ENCODE measurements at regions not wholly inside any gene's neighbourhood (a gene's known extent, or its start where the extent isn't known, plus 50 kb on each side); places are given as distances from the start of the nearest gene placed in this dataset.
"Not testable (repeated sequence)": the region's sequence is repeated elsewhere in the genome, so short reads cannot be mapped to it uniquely, and the experiment has no call there.

DNA sequence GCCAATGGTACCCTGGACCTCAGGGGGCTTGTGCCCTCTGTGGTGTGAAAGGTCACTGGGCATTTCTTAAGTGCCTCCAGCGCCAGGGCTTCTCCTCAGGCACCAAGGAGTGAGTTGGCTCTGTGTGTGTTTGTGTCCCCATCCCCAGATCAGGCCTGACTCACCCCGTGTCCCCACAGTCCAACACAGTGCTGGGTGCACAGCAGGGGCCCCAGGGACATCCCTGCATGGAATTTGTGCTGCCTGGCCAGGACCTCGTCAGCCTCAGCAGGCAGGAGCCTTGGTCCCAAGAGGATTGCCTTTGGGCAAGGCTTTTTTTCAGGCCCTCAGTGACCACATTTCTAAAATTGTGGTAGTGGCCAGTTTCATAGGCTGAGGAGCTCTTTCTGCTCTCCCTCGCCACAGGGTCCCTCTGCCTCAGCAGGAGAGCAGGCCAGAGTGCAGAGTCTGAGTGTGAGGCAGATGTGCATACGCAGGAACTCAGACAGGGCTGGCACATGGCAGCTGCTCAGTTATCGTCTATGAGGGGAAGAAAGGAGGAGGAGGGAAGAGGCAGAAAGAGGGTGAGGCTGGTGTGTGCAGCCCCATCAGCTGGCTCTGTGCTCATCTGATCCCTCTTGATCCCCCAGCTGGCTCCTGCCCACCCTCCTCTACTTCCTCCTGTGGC, 215.6 kb downstream of the RPLP1 start:
- no peak for DNase-seq (ENCODE audit: extremely low read depth, low read depth, low spot score)

DNA sequence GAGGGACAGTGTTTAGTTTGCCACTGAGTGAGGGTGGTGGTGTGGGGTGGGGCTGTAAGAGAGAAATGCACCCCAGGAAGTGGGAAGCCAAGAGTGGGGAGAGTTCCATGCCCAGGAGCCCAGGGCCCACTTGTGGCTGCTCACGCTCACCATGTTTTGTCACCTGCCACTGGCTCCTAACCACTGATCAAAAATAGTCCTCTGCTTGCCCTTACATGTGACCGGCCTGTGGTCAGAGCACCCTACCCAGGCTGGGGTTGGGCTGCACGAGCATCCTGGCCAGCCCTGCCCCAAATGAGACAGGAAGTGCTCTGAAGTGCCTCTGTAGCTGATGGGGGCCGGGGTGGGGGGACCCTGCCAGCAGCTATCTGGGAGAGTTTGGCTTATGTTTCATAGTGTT, 216.3 kb downstream of the RPLP1 start:
- no peak for DNase-seq (ENCODE audit: extremely low read depth, low read depth, low spot score)

DNA sequence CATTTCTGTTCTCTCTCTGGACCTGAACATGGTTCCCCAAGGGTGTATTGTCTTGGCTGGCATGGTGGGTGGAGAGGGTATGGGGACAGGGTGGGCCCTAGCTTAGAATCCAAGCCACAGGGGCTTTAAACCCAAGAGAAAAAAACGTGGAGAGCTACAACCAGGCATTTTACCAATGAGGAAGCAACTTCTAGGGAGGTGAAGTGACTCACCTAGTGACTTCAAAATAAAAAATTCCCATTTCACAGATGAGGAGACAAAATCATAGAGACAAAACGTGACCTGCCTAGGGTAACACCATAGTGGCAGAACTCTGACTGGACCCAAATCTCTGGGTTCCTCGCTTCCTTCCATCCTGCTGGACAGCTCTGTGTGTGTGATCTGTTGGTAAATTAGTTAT, 216.8 kb downstream of the RPLP1 start:
- no peak for DNase-seq (ENCODE audit: extremely low read depth, low read depth, low spot score)

DNA sequence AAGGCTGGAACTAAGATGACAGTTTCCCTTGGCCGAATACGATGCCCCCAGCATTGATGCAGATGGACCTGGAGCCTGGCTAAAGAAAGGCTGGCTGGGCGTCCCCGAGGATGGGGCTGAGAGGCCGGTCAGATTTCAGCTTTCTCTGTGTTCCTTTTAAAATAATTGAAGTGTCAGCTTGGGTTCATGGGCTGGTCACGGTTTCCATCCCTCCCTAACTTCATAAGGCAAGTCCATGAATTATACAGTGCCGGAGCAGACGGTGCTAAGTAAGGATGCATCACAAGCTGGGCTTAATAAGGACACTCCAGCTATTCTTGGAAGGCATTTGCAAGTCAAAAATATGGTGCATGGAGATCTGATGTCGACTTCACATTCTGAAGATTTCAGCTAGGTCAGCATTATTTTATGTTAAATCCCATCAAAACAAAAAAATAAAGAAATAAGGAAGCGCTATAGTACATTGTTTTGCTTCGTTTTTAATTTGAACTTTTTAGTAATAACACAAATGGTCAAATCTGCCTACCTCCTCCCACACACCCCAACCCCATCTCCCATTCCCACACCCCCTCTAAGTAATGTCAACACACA, 220.8 kb downstream of the RPLP1 start:
- DNase-seq (ENCODE audit: extremely low read depth, low read depth, low spot score), result no peak

DNA sequence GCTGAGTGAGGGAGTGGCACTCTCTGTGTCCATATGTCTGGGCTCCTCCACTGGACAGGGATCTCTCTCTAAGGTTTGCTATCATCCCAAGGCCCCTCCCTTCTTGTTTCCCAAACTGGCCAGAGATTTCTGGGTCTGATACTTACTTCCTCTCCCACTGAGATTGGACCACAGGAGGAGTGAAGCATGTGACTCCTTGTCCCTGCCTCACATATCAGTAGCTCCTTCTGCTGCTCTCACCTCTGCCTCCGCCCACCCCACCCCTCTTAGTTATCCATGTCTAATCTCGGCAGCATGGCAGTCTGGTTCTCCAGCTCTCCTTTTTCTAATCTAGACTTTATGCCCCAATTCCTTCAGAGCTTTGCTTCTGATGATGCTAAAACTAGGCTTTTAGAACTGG, 223.1 kb downstream of the RPLP1 start:
- DNase-seq (ENCODE audit: extremely low read depth, low read depth, low spot score), result no peak

DNA sequence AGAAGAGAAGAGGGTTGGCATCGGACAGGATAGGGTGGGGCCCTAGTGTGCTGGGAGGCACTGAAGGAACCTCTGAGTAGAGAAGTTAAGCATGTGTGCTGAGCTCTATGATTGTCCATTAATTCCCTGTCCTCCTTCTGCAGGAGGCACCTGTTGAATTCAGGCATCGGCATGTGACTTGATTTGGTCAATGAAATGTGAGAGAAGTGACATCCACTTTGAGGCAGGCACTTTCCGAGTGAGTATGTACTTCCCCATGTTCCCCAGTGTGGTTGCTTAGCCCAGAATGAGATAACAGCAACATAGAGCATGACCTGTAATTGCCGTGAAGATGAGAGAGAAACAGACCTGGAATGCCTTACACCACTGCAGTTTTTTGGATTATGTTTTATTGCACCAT, 224.8 kb downstream of the RPLP1 start:
- no peak for DNase-seq (ENCODE audit: extremely low read depth, low read depth, low spot score)

DNA sequence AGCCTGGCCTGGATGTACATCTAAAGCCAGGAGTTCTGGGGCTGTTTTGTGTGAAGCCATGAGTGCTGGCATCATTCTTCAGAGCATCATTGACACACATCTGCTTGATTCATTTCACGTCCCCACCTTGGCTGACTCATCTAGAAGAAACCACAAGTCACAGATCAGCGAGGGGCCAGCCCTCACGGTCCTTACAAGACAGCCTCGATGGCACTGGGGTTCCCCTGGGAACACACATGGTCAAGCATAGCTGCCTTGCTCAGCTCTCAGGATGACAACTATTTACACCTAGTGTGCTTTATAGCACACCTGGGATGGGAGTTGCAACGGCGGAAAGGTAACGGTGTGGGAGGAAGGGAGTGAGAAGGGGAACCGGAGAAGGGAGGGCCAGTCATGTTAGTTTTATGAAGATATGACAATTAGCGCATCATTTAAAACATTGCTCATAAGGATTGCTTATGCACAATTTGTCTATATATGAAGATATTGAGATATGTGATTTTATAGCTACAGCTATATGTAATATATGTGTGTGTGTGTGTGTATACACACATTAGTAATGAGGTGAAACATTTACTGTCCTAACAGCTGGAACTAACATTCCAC, 227.1 kb downstream of the RPLP1 start:
- no peak for DNase-seq (ENCODE audit: extremely low read depth, low read depth, low spot score)

DNA sequence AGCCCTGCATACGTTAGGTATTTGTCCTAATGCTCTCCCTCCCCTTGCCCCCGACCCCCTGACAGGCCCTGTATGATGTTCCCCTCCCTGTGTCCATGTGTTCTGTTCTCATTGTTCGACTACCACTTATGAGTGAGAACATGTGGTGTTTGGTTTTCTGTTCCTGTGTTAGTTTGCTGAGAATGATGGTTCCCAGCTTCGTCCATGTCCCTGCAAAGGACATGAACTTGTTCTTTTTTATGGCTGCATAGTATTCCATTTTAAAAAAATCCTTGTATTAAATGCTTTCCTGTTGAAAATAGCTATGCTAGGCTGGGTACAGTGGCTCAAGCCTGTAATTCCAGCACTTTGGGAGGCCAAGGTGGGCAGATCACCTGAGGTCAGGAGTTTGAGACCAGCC, 232.2 kb downstream of the RPLP1 start:
- DNase-seq (ENCODE audit: extremely low read depth, low read depth, low spot score), result not testable (repeated sequence)

DNA sequence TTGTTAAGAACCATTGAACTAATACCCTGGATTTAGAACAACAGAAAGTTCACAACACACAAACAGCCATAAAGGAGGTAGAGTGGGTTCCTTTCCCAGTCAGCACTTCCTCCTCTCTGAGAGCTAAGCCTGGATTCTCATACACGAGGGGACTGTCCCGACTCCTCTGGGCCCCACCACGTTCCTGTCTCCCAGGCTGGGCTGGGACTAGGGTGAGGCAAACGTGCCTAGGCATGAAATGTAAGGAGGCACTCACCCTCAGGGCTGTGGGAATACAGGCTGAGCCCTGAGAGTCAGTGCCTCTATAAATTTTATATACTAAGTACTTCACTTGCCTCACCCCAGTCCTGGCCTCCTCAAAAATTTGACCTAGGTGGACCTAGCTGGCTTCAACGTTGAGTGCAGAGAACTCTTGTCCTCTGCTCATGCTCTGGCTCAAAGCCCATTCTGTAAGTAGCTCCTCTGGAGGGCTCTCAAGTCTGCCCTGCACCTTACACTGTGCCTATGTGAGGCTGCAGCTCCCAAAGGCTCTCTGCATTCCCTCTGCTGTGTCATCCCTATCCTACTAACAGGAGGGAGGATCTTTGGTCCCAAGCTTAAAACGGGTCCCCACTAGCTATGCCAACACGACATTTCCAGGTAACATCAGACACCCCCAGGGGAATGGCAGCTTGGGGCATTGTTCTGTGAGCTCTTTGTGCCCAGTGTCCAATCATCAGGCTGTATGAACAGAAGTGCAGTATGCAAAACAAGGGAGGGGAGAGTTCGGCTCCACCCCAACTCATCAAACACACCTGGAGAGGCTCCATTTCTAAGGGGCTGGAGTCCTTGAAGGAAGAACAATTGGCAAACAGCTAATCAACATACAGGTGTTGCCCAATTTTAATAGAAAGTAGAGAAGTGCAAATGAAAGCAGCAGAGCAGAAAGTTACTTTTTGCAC, 233.2 kb downstream of the RPLP1 start:
- DNase-seq (ENCODE audit: extremely low read depth, low read depth, low spot score), result no peak

DNA sequence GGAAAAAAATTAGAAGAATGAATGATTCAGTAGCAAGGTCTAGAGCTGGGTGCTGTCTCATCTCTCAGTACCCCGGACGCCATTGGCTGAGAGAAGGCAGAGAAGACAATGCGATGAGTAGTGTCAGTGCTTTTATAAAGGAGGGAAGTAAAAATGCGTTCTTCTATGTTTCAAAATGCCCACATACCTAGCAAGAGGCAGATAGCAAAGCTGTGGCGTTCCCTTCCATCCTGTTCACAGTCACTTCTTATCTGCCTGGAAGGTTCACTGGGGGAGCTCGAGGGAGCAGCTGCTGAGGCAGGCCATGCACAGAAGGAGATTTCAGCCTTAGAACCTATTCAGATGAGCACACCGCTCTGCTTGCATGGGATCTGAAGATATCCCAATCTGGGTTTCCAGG, 234.0 kb downstream of the RPLP1 start:
- DNase-seq (ENCODE audit: extremely low read depth, low read depth, low spot score), result no peak

DNA sequence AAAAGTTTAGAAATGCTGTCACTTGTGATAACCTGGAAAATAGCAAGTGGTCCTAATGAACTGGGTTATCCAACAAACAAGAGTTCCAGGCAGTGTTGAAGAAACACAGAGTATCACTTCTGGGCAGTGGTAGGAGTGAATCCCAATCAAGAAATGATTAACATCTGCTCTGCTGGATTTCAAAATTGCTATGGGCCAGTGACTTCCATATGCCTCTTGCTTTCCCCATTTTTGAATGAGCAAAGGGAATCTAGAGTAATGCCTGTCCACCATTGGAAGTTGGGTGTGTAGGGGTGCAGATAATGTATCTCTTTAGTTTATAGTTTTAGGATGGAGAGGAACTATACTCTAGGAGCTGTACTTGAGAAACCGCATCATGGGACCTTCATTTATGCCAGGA, 236.5 kb downstream of the RPLP1 start:
- no peak for DNase-seq (ENCODE audit: extremely low read depth, low read depth, low spot score)

DNA sequence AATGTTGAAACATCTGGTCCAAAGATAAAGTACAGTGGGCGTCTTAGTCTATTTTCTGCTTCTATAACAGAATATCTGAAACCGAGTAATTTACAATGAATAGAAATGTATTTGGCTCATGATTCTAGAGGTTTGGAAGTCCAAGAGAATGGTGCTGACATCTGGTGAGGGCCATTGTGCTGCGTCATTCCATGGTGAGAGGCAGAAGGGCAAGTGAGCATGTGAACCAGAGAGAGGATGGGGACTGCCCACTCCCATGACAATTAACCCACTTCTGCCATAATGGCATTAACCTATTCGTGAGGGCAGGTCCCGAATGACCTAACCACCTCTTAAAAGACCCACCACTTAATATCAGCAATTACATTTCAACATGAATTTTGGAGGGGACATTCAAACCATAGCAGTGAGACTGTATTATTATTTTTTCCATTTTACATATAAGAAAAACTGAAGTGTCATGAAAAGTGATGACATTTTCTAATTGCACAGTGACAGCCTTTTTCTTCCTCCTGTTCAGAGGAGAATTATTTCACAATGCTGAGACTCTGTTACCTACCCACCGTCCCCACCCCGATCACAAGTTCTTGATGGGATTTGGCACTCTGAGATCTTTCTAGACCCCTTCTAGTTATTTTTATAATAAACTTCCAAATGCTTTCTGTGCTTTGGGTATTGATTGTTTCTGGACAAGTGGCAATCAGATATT, 238.8 kb downstream of the RPLP1 start:
- no peak for DNase-seq (ENCODE audit: extremely low read depth, low read depth, low spot score)

DNA sequence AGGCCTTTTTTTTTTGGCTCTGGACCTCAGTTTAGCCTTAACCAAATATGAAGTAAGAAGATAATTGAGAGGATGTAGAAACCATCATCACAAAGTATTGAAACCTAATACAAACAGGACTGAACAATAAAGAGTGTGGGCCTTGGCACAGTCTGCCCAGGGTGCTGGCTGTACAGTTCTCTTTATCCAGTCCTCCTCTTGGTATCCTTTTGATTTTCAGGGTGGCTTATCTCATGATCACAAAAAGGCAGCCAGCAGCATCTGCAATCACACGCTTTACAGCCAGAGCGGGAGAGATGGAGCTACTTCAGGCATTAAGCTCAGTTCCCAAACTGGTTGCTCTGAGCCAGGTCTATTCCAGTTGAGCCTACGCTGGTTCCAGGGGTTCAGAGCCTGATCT, 239.7 kb downstream of the RPLP1 start:
- no peak for DNase-seq (ENCODE audit: extremely low read depth, low read depth, low spot score)

DNA sequence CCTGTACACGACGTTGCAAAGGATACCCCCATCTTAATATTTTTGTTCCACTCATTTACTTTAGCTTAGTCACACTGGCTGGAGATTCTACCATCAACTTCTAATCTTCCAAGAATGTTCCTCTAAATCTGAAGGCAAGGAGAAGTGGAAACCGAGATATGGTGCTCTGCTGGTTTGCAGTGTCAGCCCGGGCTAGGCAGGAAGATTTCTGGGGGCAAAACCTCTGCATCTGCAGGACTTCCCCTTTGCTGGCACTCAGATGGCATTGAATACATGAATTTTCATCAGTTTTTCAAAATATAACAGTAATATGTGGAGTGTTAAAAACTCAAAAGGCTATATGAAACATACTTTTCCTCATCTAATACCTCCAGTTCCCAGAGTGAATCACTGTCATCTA, 240.4 kb downstream of the RPLP1 start:
- DNase-seq (ENCODE audit: extremely low read depth, low read depth, low spot score), result no peak

DNA sequence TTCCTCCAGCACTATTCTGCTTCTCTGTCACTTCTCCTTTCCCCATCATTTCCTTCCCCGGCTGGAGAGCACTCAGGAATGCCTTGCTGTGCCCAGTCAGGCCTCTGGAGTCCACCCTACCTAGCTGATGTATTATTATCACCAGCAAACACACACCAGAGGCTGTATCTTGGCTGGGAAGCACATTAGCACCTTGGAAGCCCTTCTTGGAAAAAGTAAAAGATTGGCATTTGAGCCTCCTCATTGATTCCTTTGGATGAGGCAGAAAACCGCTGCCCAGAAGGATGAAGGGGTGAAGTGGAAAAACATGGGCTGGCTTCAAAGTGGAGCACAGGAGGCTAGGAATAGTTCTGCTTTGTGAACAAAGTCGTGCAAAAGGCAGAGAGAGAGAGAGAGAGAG, 244.3 kb downstream of the RPLP1 start:
- no peak for DNase-seq (ENCODE audit: extremely low read depth, low read depth, low spot score)

DNA sequence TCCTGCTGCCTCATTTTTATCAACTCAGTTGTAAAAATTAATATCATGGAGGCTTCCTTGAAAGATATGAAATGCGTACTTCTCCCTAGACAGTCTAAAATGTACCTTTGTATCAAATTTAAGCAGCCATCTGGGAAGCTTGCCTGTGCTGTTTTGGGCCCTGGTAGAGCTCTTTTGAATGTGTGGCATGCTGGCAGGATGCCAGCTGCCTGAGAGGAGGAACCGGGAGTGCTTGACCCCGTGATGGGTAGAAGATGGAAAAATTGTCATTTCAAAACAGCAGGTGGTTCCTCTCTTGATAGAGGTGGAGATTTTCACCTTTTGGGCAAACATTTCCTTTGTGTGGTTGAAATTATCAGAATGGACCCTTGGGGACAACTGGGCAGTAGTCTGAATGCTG, 245.3 kb downstream of the RPLP1 start:
- DNase-seq (ENCODE audit: extremely low read depth, low read depth, low spot score), result no peak

DNA sequence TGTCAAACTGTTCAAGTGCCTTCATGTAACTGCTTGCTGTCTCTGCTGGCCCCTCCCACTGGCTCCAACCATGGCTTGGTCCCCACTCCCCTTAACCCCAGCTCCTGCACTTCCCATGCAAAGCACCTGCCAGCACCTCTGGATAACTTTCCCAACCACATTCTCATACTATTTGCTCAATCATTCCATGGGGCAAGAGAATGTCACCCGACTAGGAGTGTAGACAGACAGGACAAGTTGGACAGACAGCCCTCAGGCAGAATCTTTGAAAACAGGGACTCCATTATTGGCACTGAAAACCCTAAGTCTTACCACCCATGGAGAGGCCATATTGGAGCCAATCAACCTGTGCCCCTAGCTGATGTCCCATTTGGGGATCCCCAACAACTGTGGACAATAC, 246.5 kb downstream of the RPLP1 start:
- DNase-seq (ENCODE audit: extremely low read depth, low read depth, low spot score), result no peak

DNA sequence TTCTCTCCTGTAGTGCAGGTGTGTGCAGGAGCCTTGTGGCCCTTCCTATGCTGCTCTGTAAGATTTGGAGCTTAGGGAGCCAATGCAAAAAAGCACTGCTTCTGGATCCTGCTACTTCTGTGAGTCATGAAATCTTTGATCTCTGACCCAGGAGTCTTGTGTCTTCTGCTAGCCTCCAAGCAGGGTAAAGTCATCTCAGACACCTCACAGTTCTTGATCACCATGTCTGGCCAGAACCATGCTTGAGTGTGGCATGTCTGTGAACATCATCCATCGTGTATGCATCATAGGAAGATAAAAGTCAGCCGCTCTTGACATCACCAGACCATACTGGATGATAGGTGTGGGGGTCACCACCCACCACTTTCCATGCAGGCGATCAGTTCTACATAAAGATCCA, 247.8 kb downstream of the RPLP1 start:
- no peak for DNase-seq (ENCODE audit: extremely low read depth, low read depth, low spot score)

DNA sequence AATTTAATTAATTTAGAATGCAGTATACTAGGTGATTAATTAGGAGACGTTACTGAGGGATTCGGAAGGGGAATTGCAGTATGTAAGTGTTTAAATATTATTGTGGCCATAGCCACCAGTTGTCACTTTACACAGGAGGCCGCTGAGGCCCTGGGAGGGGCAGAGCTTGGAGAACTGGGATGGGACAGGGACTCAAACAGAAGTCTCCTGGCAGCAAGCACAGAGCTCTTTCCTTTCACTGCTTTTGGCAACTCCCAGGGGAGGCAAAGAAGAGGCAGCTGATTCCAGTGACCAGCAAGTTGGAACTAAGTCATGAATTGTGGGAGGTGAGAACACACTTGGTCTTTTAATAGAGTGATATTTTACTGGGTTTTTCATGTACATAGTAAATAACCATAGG, 248.6 kb downstream of the RPLP1 start:
- DNase-seq (ENCODE audit: extremely low read depth, low read depth, low spot score), result no peak

DNA sequence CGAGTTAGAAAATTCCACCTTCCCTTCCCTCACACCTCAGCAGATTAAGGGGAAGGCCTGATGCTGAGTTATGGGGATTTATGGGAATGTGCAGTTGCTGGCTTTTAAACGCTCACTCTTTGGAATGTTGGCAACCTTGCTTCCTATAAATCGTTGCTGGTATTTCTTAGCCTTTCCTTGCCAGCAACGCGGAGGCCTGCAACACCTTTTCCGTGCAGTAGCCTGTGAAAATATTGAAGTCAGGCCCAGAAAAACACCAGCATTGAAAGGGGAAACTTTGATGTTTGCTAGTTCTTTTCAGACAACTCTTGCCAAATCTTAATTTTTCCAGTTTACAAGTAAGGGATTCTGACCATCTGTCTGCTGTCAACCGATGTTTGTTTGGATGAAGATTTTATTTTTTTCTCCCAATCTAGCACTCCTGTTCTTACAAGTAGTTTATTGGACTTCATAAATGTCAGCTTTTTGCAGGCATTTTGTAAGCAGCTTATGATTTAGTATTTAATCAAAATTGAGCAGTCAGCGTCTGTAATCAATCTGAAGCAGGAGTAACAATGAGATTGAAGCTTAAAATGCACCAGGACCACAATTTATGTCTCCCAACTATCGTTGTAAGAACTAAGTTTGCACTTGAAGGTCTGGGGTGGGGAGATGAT, 251.0 kb downstream of the RPLP1 start:
- no peak for DNase-seq (ENCODE audit: extremely low read depth, low read depth, low spot score)
